GM21367 (cell line): ENCODE measurements at regions not wholly inside any gene's neighbourhood (a gene's known extent, or its start where the extent isn't known, plus 50 kb on each side); places are given as distances from the start of the nearest gene placed in this dataset.
A peak's percentile ranks its signal among the peaks of the same experiment; 100 is the strongest.

Experiments used
- ATAC-seq: cut with Tn5 transposase; IDR thresholded peaks from one replicate; pipeline ENCODE4 v1.9.1; 2021; ENCODE audit not compliant: unreplicated experiment

GRCh38 chr14:76974365-76974764, 54.1 kb downstream of the IRF2BPL start:
- ATAC-seq: no peak

- ATAC-seq: no peak
Observed at GRCh38 chr14:76971549-76971948, 57.0 kb downstream of the IRF2BPL start.

GRCh38 chr14:76968621-76969063, 59.9 kb downstream of the IRF2BPL start:
- ATAC-seq: no peak

GRCh38 chr14:76967788-76968187, 60.7 kb downstream of the IRF2BPL start:
- no peak for ATAC-seq

GRCh38 chr14:76965232-76965631, 63.3 kb downstream of the IRF2BPL start:
- ATAC-seq: no peak

GRCh38 chr14:76964695-76965094, 63.8 kb downstream of the IRF2BPL start:
- ATAC-seq: no peak

- ATAC-seq: no peak
Observed at GRCh38 chr14:76963372-76963771, 65.1 kb downstream of the IRF2BPL start.

GRCh38 chr14:76962303-76962660, 66.2 kb downstream of the IRF2BPL start:
- no peak for ATAC-seq

GRCh38 chr14:76961631-76962302, 66.7 kb downstream of the IRF2BPL start:
- peak; percentile 80 for ATAC-seq

- no peak for ATAC-seq
Observed at GRCh38 chr14:76958980-76959710, 69.4 kb downstream of the IRF2BPL start.

GRCh38 chr14:76958020-76958979, 70.2 kb downstream of the IRF2BPL start:
- no peak for ATAC-seq

- no peak for ATAC-seq
Observed at GRCh38 chr14:76957224-76957891, 71.2 kb downstream of the IRF2BPL start.

GRCh38 chr14:76956316-76957090, 72.0 kb downstream of the IRF2BPL start:
- peak; percentile 27 for ATAC-seq

- no peak for ATAC-seq
Observed at GRCh38 chr14:76955575-76956315, 72.8 kb downstream of the IRF2BPL start.

- ATAC-seq: no peak
Observed at GRCh38 chr14:76954394-76955190, 73.9 kb downstream of the IRF2BPL start.

GRCh38 chr14:76953311-76953945, 75.1 kb downstream of the IRF2BPL start:
- no peak for ATAC-seq

GRCh38 chr14:76951166-76951565, 77.3 kb downstream of the IRF2BPL start:
- no peak for ATAC-seq
